ENCODE measurements at regions not wholly inside any gene's neighbourhood (a gene's known extent, or its start where the extent isn't known, plus 50 kb on each side); places are given as distances from the start of the nearest gene placed in this dataset.

DNA sequence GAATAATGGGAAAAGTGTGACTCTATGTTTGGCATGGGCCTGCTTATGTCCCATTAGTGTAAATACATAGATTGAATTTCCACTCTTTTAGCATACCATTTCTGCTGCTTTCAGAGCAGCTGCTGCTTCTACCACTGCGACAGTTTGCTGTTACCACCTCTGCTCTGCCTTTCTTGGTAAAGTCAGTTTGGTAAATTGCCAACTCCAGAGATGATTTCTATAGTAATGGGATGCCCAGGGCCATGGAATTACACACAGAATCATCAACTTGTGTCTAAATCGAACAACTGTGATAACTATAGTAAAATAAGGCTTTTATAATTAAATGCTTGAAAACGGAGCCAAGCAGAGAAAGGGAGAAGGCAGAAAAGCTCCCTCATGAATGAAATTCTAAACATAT, 168.4 kb upstream of the VEPH1 start (continued):
- TF ChIP-seq, protein P1, sequence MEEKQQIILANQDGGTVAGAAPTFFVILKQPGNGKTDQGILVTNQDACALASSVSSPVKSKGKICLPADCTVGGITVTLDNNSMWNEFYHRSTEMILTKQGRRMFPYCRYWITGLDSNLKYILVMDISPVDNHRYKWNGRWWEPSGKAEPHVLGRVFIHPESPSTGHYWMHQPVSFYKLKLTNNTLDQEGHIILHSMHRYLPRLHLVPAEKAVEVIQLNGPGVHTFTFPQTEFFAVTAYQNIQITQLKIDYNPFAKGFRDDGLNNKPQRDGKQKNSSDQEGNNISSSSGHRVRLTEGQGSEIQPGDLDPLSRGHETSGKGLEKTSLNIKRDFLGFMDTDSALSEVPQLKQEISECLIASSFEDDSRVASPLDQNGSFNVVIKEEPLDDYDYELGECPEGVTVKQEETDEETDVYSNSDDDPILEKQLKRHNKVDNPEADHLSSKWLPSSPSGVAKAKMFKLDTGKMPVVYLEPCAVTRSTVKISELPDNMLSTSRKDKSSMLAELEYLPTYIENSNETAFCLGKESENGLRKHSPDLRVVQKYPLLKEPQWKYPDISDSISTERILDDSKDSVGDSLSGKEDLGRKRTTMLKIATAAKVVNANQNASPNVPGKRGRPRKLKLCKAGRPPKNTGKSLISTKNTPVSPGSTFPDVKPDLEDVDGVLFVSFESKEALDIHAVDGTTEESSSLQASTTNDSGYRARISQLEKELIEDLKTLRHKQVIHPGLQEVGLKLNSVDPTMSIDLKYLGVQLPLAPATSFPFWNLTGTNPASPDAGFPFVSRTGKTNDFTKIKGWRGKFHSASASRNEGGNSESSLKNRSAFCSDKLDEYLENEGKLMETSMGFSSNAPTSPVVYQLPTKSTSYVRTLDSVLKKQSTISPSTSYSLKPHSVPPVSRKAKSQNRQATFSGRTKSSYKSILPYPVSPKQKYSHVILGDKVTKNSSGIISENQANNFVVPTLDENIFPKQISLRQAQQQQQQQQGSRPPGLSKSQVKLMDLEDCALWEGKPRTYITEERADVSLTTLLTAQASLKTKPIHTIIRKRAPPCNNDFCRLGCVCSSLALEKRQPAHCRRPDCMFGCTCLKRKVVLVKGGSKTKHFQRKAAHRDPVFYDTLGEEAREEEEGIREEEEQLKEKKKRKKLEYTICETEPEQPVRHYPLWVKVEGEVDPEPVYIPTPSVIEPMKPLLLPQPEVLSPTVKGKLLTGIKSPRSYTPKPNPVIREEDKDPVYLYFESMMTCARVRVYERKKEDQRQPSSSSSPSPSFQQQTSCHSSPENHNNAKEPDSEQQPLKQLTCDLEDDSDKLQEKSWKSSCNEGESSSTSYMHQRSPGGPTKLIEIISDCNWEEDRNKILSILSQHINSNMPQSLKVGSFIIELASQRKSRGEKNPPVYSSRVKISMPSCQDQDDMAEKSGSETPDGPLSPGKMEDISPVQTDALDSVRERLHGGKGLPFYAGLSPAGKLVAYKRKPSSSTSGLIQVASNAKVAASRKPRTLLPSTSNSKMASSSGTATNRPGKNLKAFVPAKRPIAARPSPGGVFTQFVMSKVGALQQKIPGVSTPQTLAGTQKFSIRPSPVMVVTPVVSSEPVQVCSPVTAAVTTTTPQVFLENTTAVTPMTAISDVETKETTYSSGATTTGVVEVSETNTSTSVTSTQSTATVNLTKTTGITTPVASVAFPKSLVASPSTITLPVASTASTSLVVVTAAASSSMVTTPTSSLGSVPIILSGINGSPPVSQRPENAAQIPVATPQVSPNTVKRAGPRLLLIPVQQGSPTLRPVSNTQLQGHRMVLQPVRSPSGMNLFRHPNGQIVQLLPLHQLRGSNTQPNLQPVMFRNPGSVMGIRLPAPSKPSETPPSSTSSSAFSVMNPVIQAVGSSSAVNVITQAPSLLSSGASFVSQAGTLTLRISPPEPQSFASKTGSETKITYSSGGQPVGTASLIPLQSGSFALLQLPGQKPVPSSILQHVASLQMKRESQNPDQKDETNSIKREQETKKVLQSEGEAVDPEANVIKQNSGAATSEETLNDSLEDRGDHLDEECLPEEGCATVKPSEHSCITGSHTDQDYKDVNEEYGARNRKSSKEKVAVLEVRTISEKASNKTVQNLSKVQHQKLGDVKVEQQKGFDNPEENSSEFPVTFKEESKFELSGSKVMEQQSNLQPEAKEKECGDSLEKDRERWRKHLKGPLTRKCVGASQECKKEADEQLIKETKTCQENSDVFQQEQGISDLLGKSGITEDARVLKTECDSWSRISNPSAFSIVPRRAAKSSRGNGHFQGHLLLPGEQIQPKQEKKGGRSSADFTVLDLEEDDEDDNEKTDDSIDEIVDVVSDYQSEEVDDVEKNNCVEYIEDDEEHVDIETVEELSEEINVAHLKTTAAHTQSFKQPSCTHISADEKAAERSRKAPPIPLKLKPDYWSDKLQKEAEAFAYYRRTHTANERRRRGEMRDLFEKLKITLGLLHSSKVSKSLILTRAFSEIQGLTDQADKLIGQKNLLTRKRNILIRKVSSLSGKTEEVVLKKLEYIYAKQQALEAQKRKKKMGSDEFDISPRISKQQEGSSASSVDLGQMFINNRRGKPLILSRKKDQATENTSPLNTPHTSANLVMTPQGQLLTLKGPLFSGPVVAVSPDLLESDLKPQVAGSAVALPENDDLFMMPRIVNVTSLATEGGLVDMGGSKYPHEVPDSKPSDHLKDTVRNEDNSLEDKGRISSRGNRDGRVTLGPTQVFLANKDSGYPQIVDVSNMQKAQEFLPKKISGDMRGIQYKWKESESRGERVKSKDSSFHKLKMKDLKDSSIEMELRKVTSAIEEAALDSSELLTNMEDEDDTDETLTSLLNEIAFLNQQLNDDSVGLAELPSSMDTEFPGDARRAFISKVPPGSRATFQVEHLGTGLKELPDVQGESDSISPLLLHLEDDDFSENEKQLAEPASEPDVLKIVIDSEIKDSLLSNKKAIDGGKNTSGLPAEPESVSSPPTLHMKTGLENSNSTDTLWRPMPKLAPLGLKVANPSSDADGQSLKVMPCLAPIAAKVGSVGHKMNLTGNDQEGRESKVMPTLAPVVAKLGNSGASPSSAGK (IDR thresholded peaks at IDR 0.05) = no peak
- no peak for TF ChIP-seq CEBPG (CRISPR knock-in tag; IDR thresholded peaks at IDR 0.05)
- TF ChIP-seq CEBPG (tag; conservative IDR thresholded peaks at IDR 0.05 in 1 of 2, IDR thresholded peaks at IDR 0.05 in 1 of 2) = no peak
- TF ChIP-seq, protein P2, sequence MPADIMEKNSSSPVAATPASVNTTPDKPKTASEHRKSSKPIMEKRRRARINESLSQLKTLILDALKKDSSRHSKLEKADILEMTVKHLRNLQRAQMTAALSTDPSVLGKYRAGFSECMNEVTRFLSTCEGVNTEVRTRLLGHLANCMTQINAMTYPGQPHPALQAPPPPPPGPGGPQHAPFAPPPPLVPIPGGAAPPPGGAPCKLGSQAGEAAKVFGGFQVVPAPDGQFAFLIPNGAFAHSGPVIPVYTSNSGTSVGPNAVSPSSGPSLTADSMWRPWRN (IDR thresholded peaks at IDR 0.05; ENCODE audit: low read depth) = no peak
- no peak for TF ChIP-seq ZNF347 (CRISPR knock-in tag; IDR thresholded peaks at IDR 0.05; ENCODE audit: low read depth)
- no peak for TF ChIP-seq ZNF57 (CRISPR knock-in tag; IDR thresholded peaks at IDR 0.05)
- TF ChIP-seq, protein P3, sequence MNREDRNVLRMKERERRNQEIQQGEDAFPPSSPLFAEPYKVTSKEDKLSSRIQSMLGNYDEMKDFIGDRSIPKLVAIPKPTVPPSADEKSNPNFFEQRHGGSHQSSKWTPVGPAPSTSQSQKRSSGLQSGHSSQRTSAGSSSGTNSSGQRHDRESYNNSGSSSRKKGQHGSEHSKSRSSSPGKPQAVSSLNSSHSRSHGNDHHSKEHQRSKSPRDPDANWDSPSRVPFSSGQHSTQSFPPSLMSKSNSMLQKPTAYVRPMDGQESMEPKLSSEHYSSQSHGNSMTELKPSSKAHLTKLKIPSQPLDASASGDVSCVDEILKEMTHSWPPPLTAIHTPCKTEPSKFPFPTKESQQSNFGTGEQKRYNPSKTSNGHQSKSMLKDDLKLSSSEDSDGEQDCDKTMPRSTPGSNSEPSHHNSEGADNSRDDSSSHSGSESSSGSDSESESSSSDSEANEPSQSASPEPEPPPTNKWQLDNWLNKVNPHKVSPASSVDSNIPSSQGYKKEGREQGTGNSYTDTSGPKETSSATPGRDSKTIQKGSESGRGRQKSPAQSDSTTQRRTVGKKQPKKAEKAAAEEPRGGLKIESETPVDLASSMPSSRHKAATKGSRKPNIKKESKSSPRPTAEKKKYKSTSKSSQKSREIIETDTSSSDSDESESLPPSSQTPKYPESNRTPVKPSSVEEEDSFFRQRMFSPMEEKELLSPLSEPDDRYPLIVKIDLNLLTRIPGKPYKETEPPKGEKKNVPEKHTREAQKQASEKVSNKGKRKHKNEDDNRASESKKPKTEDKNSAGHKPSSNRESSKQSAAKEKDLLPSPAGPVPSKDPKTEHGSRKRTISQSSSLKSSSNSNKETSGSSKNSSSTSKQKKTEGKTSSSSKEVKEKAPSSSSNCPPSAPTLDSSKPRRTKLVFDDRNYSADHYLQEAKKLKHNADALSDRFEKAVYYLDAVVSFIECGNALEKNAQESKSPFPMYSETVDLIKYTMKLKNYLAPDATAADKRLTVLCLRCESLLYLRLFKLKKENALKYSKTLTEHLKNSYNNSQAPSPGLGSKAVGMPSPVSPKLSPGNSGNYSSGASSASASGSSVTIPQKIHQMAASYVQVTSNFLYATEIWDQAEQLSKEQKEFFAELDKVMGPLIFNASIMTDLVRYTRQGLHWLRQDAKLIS (CRISPR knock-in tag; IDR thresholded peaks at IDR 0.05) = no peak
- no peak for TF ChIP-seq CBFB (CRISPR knock-in tag; IDR thresholded peaks at IDR 0.05)
